Bronchial epithelial cell (primary cell): ENCODE measurements at regions not wholly inside any gene's neighbourhood (a gene's known extent, or its start where the extent isn't known, plus 50 kb on each side); places are given as distances from the start of the nearest gene placed in this dataset.

Experiments used
- DNase-seq: peaks from one replicate; pipeline ENCODE4 v3.0.0-alpha.2; 2010; ENCODE audit warnings: low read depth
- FAIRE-seq: peaks from 2 replicates; lab custom pipeline; 2011; peaks lifted over from hg19 to GRCh38; lab: Jason Lieb, UNC
- H3K27me3 ChIP-seq: 2 replicates; pipeline ENCODE4 v1.5.1; 2011; ENCODE audit warnings: low read length; ENCODE audit not compliant: control insufficient read depth, insufficient read depth
- H3K36me3 ChIP-seq: 2 replicates; pipeline ENCODE4 v1.5.1; 2011; ENCODE audit warnings: low read length; ENCODE audit not compliant: control insufficient read depth, insufficient read depth
- H3K4me3 ChIP-seq: 2 replicates; pipeline ENCODE4 v1.5.1; 2011; ENCODE audit warnings: mild to moderate bottlenecking, low read depth, low read length, control low read depth
- TF ChIP-seq, protein P1 (sequence below): IDR thresholded peaks from 2 replicates; pipeline ENCODE4 v1.5.1; 2011; ENCODE audit warnings: mild to moderate bottlenecking, moderate library complexity, low read length, control low read depth, inconsistent platforms; ENCODE audit not compliant: insufficient read depth, severe bottlenecking

DNA sequence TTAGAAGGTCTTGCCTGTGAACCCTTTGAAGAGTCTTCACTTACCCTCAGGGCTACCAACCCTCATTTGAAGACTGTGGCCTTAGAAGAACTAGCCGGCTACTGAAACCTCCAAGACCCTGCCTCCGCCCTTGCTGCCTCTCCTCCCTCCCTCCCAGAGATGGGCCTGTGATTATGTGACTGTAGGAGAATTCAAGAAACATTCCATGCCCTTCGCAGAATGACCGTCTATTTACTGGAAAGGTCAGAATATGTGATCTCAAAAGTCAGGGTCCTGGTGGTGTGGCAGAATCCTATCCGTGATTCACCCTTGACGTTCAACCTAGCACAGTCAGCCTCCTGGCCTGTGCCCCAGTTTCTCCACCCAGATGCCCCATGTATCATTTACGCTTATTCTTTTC is 109.6 kb downstream of the CTNND1 start:
- no peaks in the 10 kb centered on the region for H3K27me3 ChIP-seq
- no peaks in the 10 kb centered on the region for H3K36me3 ChIP-seq
- no peak for DNase-seq
- TF ChIP-seq, protein P1, sequence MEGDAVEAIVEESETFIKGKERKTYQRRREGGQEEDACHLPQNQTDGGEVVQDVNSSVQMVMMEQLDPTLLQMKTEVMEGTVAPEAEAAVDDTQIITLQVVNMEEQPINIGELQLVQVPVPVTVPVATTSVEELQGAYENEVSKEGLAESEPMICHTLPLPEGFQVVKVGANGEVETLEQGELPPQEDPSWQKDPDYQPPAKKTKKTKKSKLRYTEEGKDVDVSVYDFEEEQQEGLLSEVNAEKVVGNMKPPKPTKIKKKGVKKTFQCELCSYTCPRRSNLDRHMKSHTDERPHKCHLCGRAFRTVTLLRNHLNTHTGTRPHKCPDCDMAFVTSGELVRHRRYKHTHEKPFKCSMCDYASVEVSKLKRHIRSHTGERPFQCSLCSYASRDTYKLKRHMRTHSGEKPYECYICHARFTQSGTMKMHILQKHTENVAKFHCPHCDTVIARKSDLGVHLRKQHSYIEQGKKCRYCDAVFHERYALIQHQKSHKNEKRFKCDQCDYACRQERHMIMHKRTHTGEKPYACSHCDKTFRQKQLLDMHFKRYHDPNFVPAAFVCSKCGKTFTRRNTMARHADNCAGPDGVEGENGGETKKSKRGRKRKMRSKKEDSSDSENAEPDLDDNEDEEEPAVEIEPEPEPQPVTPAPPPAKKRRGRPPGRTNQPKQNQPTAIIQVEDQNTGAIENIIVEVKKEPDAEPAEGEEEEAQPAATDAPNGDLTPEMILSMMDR: no peak
- no peak for FAIRE-seq
- no peak overlapping the region for H3K4me3 ChIP-seq

DNA sequence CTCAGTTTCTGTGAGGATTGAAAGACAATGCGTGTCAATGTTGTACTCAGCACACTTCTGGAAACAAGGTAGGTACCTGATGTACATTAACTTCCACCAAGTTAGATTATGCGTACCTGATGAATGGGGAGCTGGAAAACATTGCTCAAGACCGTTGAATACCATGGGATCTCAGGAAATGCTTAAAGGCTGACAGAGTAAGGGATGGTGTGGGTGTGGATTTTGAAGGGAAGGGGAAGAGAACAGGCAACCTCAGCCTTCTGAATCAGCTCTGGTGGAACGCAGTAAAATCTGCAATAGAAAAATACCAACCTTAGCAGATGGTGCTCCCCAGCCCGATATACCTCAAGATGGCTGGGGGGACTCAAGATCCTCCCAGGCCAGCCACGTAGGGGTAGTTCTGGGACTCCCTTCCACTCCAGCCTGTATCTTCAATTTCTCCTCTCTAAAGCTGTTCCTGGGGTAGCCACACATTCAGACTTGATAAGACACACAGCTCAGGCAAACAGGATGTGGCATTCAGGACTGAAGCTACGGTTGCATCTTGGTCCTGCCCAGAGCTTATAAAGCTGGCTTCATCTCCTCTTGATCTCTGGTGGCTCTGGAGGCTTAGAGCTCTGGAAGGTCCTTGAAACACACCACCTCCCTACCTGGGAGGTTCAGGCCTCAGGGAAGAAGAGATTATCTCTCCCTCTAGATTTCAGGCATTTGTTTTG is 111.8 kb downstream of the CTNND1 start:
- Histone ChIP-seq H3K27me3 (no peaks in the 10 kb centered on the region), H3K4me3 (no peak overlapping the region), H3K36me3 (no peaks in the 10 kb centered on the region)
- DNase-seq: peak; percentile 95
- TF ChIP-seq, protein P1: no peak
- peak; percentile 84 for FAIRE-seq

- Histone ChIP-seq H3K27me3 (no peaks in the 10 kb centered on the region), H3K36me3 (no peaks in the 10 kb centered on the region), H3K4me3 (no peak overlapping the region)
- FAIRE-seq (no peak), DNase-seq (no peak)
- TF ChIP-seq, protein P1: no peak
These were observed 113.4 kb downstream of the CTNND1 start for GRCh38 chr11:57874981-57875380.

- no peak for FAIRE-seq
These were observed 120.0 kb downstream of the CTNND1 start for GRCh38 chr11:57881647-57882046.

DNA sequence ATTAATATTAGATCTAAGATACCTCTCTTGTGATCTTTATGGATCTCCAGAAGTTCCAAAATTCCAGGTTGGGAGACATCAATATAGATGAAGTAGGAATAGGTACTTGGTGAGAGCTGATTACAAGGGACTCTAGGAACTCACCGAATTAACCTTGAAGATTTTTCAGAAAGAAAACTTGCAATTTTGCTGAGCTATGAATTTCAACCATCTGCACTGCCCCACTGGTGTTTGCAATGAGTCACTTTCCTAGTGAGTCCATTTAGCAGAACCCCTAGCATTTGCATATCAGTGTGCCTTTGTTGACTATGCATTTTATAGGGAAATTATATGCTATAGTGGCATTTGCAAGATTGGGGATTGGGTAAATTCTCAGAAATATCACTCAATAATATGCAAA is 122.0 kb downstream of the CTNND1 start:
- DNase-seq (no peak), FAIRE-seq (no peak)
- H3K4me3 ChIP-seq: no peak overlapping the region
- H3K27me3 ChIP-seq: no peaks in the 10 kb centered on the region
- no peaks in the 10 kb centered on the region for H3K36me3 ChIP-seq
- TF ChIP-seq, protein P1: no peak

More at GRCh38 chr11:57881647-57882046, 120.0 kb downstream of the CTNND1 start:
- DNase-seq: no peak
- H3K27me3 ChIP-seq: no peaks in the 10 kb centered on the region
- no peaks in the 10 kb centered on the region for H3K36me3 ChIP-seq
- H3K4me3 ChIP-seq: no peak overlapping the region
- TF ChIP-seq, protein P1: no peak
